ENCODE measurements at regions not wholly inside any gene's neighbourhood (a gene's known extent, or its start where the extent isn't known, plus 50 kb on each side); places are given as distances from the start of the nearest gene placed in this dataset.

DNA sequence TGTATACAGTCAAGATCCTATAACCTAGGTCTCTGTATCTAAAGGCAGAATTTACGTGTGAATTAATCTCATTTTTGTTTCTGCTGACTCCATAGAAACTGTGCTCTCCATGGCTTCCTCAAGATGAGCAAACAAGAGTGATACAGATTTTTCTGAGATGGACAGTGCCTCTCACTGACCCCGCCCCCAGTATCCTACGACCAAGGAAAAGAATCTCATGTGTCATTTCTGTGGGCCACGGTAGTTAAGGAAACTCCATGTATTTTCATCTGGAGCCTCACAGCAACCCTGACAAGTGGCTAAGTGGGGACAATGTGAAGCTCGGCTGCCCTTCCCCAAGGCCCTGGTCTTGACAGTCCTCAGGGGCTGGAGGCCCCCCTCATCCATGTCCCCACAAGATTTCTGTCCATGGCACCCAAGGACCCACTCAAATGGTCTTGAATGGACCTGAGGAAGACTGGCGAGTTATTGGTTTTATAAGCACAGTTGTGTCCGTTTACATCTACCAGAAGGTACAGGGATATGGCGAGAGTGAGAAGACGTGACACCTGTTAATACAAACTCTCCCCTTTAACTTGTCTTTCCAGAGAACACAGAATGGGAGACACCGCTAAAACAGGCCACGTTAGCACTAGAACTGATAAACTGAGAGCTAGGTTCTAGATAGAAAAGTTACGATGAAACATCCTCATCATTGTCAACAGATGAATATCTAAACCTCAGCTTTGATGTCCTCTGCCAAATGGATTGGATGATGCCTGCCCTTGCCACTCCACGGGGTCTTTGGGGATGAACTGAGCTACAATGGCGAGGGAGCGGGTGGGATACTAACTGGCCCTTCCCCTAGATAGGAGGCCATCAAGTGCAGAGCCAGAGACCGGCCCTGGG is 108.4 kb upstream of the EGLN3 start:
- peak overlapping the region; percentile 73 for H3K27ac ChIP-seq (ENCODE audit: low read depth, low read length)
- Mint-ChIP-seq H3K9me3 (no peaks in the 10 kb centered on the region), H3K36me3 (no peaks in the 10 kb centered on the region), H3K4me1 (peaks cover 5 to 17% (median 6%) of the 10 kb centered on the region in 3 donors), H3K4me3 (peak overlapping the region; percentile 44 to 74 (median 67)), H3K27ac (no peak overlapping the region), H3K27me3 (peaks cover 8 to 15% of the 10 kb centered on the region in 2 donors)
- POLR2A ChIA-PET = no interaction called here
- no peaks in the 10 kb centered on the region for H3K9me3 ChIP-seq (ENCODE audit: low read length)
- no peaks in the 10 kb centered on the region for H3K4me1 ChIP-seq (ENCODE audit: insufficient read depth, low read length)
- CTCF ChIA-PET = interaction anchor here (1.1 kb wide), 1 partner anchor 11 kb away, joined by 3 read pairs; no protein-coding TSS in a partner anchor
- H3K36me3 ChIP-seq (ENCODE audit: insufficient read depth, low read length) = no peaks in the 10 kb centered on the region
- H3K27me3 ChIP-seq (ENCODE audit: insufficient read depth, low read length, poor library complexity, severe bottlenecking) = no peaks in the 10 kb centered on the region
- H3K4me3 ChIP-seq (ENCODE audit: low read length) = peak overlapping the region; percentile 47
- DNase-seq = no peak

- CTCF ChIA-PET = no interaction called here
- POLR2A ChIA-PET = no interaction called here
Observed at GRCh38 chr14:34058510-34058909, 107.6 kb upstream of the EGLN3 start.

DNA sequence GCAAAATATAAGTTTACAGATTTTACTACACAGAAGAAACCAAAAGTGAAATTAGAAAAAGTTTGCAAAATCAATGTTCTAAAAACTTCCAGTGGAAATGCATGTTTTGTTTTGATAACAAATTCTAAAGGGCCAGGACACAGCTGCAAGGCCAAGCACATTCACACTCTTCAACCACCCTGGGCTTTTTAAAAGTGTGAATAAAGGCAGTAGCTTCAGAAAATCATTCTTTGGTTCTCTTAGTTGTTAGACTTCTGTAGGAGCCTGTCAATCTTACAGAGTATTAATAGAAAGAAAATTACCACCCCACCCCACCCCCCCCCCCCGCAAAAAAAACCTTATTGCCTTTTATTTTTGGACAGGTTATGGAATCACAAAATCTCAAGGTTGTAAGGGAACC is 105.2 kb upstream of the EGLN3 start:
- H3K27ac ChIP-seq (ENCODE audit: low read depth, low read length) = no peak overlapping the region
- H3K4me1 ChIP-seq (ENCODE audit: insufficient read depth, low read length) = no peaks in the 10 kb centered on the region
- CTCF ChIA-PET = no interaction called here
- no peak overlapping the region for H3K27ac Mint-ChIP-seq
- peaks cover 24 to 32% (median 25%) of the 10 kb centered on the region in 3 donors for H3K4me1 Mint-ChIP-seq
- DNase-seq = no peak
- POLR2A ChIA-PET = no interaction called here
- H3K4me3 ChIP-seq (ENCODE audit: low read length) = no peak overlapping the region
- no peaks in the 10 kb centered on the region for H3K36me3 ChIP-seq (ENCODE audit: insufficient read depth, low read length)
- no peaks in the 10 kb centered on the region for H3K9me3 Mint-ChIP-seq
- no peaks in the 10 kb centered on the region for H3K27me3 ChIP-seq (ENCODE audit: insufficient read depth, low read length, poor library complexity, severe bottlenecking)
- no peaks in the 10 kb centered on the region for H3K9me3 ChIP-seq (ENCODE audit: low read length)
- peaks cover 11% of the 10 kb centered on the region in 2 donors for H3K27me3 Mint-ChIP-seq
- H3K4me3 Mint-ChIP-seq = no peak overlapping the region
- no peaks in the 10 kb centered on the region for H3K36me3 Mint-ChIP-seq

More at GRCh38 chr14:34058510-34058909, 107.6 kb upstream of the EGLN3 start:
- no peak for DNase-seq
- Histone ChIP-seq H3K9me3 (ENCODE audit: low read length) (no peaks in the 10 kb centered on the region), H3K4me3 (ENCODE audit: low read length) (no peak overlapping the region), H3K36me3 (ENCODE audit: insufficient read depth, low read length) (no peaks in the 10 kb centered on the region), H3K4me1 (ENCODE audit: insufficient read depth, low read length) (no peaks in the 10 kb centered on the region), H3K27me3 (ENCODE audit: insufficient read depth, low read length, poor library complexity, severe bottlenecking) (no peaks in the 10 kb centered on the region), H3K27ac (ENCODE audit: low read depth, low read length) (no peak overlapping the region)
- Mint-ChIP-seq H3K36me3 (no peaks in the 10 kb centered on the region), H3K27ac (no peak overlapping the region), H3K9me3 (no peaks in the 10 kb centered on the region), H3K4me1 (peaks cover 5 to 17% (median 8%) of the 10 kb centered on the region in 3 donors), H3K27me3 (peaks cover 8 to 15% of the 10 kb centered on the region in 2 donors), H3K4me3 (no peak overlapping the region)

- H3K27me3 Mint-ChIP-seq = peaks cover 5 to 8% of the 10 kb centered on the region in 2 donors
- peaks cover 0 to 3% (median 0%) of the 10 kb centered on the region in 3 donors for H3K36me3 Mint-ChIP-seq
- H3K9me3 Mint-ChIP-seq = no peaks in the 10 kb centered on the region
- Histone ChIP-seq H3K9me3 (ENCODE audit: low read length) (no peaks in the 10 kb centered on the region), H3K4me3 (ENCODE audit: low read length) (no peak overlapping the region), H3K27ac (ENCODE audit: low read depth, low read length) (no peak overlapping the region), H3K4me1 (ENCODE audit: insufficient read depth, low read length) (no peaks in the 10 kb centered on the region), H3K36me3 (ENCODE audit: insufficient read depth, low read length) (no peaks in the 10 kb centered on the region), H3K27me3 (ENCODE audit: insufficient read depth, low read length, poor library complexity, severe bottlenecking) (no peaks in the 10 kb centered on the region)
- H3K27ac Mint-ChIP-seq = no peak overlapping the region
- DNase-seq = no peak
- peaks cover 23 to 27% (median 27%) of the 10 kb centered on the region in 3 donors for H3K4me1 Mint-ChIP-seq
- ChIA-PET POLR2A (no interaction called here), CTCF (no interaction called here)
- peak overlapping the region in 1 of 7 donors; percentile 15 for H3K4me3 Mint-ChIP-seq
Observed at GRCh38 chr14:34055157-34055950, 104.5 kb upstream of the EGLN3 start.

DNA sequence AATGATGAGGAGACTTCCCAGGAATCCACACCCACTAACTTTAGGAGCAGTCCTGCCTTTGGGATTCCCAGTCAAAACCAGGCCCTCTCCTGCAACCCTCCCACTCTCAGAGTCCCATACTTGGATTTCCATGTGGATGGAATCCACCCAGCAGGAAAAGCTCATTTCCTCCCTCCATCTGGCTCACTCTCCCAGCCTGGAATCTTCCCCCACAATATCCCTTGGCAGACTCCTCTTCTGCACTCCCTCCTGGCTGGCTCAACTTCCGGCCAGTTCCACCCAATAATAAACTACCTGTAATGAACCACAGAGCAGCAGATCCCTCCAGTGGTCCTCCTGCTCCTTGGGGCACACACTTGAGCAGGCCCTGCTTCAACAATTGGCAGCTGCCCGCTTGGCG is 102.8 kb upstream of the EGLN3 start:
- ChIA-PET POLR2A (no interaction called here), CTCF (interaction anchor here (1.4 kb wide), 1 partner anchor 10 kb away, joined by 4 read pairs; no protein-coding TSS in a partner anchor)
- Mint-ChIP-seq H3K27me3 (peaks cover 0 to 5% of the 10 kb centered on the region in 2 donors), H3K27ac (no peak overlapping the region), H3K9me3 (no peaks in the 10 kb centered on the region), H3K4me3 (no peak overlapping the region), H3K4me1 (peaks cover 21 to 35% (median 30%) of the 10 kb centered on the region in 3 donors), H3K36me3 (peaks cover 0 to 3% (median 0%) of the 10 kb centered on the region in 3 donors)
- Histone ChIP-seq H3K36me3 (ENCODE audit: insufficient read depth, low read length) (no peaks in the 10 kb centered on the region), H3K9me3 (ENCODE audit: low read length) (no peaks in the 10 kb centered on the region), H3K4me1 (ENCODE audit: insufficient read depth, low read length) (no peaks in the 10 kb centered on the region), H3K27me3 (ENCODE audit: insufficient read depth, low read length, poor library complexity, severe bottlenecking) (no peaks in the 10 kb centered on the region), H3K4me3 (ENCODE audit: low read length) (no peak overlapping the region), H3K27ac (ENCODE audit: low read depth, low read length) (no peak overlapping the region)
- no peak for DNase-seq

GRCh38 chr14:34052658-34053014 is 101.8 kb upstream of the EGLN3 start:
- Histone ChIP-seq H3K27ac (ENCODE audit: low read depth, low read length) (no peak overlapping the region), H3K9me3 (ENCODE audit: low read length) (no peaks in the 10 kb centered on the region), H3K27me3 (ENCODE audit: insufficient read depth, low read length, poor library complexity, severe bottlenecking) (no peaks in the 10 kb centered on the region), H3K36me3 (ENCODE audit: insufficient read depth, low read length) (no peaks in the 10 kb centered on the region), H3K4me1 (ENCODE audit: insufficient read depth, low read length) (no peaks in the 10 kb centered on the region), H3K4me3 (ENCODE audit: low read length) (no peak overlapping the region)
- POLR2A ChIA-PET = no interaction called here
- H3K27me3 Mint-ChIP-seq = peaks cover 0 to 5% of the 10 kb centered on the region in 2 donors
- H3K4me1 Mint-ChIP-seq = peaks cover 21 to 35% (median 30%) of the 10 kb centered on the region in 3 donors
- CTCF ChIA-PET = interaction anchor here (1.4 kb wide), 1 partner anchor 9 kb away, joined by 4 read pairs; no protein-coding TSS in a partner anchor
- DNase-seq = no peak
- H3K27ac Mint-ChIP-seq = no peak overlapping the region
- no peaks in the 10 kb centered on the region for H3K9me3 Mint-ChIP-seq
- peaks cover 0 to 3% (median 0%) of the 10 kb centered on the region in 3 donors for H3K36me3 Mint-ChIP-seq
- peak overlapping the region in 2 of 7 donors; percentile 35 to 38 for H3K4me3 Mint-ChIP-seq

DNA sequence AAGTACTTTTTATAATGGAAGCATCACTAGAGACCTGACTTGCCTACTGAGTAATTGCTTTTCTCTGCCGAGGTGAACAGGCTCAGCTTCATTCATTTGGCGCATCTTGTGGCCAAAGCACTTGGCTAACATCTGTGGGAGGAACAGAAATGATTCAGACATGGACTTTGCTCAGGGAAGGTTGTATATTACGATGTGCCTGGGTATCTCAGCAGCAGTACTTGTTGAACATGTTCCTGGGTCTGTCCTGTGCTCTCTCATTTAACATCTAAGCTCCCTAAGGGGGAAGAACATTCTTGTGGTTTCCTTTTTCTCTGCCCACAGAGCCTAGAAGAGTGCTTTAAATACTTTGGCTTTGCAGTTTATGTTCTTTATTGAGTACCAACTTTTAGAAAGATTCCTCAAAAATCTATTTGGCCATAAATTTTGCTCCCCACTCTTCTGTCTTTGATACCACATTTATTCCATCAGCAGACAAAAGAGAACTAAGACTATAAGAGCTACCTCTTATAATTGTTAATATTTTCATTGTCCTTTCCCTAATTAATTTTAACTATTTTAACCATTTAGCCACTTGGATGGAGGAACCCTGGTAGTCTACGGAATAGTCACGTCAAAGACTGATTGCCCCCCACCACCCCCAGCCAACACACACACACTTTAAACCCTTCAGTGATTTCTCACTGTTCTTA is 101.2 kb upstream of the EGLN3 start:
- DNase-seq = no peak
- no peak overlapping the region for H3K4me3 ChIP-seq (ENCODE audit: low read length)
- Mint-ChIP-seq H3K4me3 (peak overlapping the region in 3 of 7 donors; percentile 15 to 35 (median 20)), H3K4me1 (peaks cover 22 to 40% (median 30%) of the 10 kb centered on the region in 3 donors), H3K36me3 (peaks cover 0 to 3% (median 0%) of the 10 kb centered on the region in 3 donors), H3K27me3 (peaks cover 0 to 5% of the 10 kb centered on the region in 2 donors), H3K27ac (peak overlapping the region in 3 of 8 donors; percentile 7 to 69 (median 19)), H3K9me3 (no peaks in the 10 kb centered on the region)
- H3K27me3 ChIP-seq (ENCODE audit: insufficient read depth, low read length, poor library complexity, severe bottlenecking) = no peaks in the 10 kb centered on the region
- POLR2A ChIA-PET = no interaction called here
- CTCF ChIA-PET = no interaction called here
- H3K4me1 ChIP-seq (ENCODE audit: insufficient read depth, low read length) = peaks cover 4% of the 10 kb centered on the region
- H3K36me3 ChIP-seq (ENCODE audit: insufficient read depth, low read length) = no peaks in the 10 kb centered on the region
- H3K27ac ChIP-seq (ENCODE audit: low read depth, low read length) = no peak overlapping the region
- no peaks in the 10 kb centered on the region for H3K9me3 ChIP-seq (ENCODE audit: low read length)

Measured in CD8-positive, alpha-beta memory T cell (primary cell).